Common myeloid progenitor, CD34-positive (primary cell): ENCODE measurements at regions not wholly inside any gene's neighbourhood (a gene's known extent, or its start where the extent isn't known, plus 50 kb on each side); places are given as distances from the start of the nearest gene placed in this dataset.
"Not testable (repeated sequence)": the region's sequence is repeated elsewhere in the genome, so short reads cannot be mapped to it uniquely, and the experiment has no call there.

ENCODE experiments used
- CTCF ChIA-PET: fragments of 350-600 bp; sonication (Branson Sonifier 250); formaldehyde crosslinking; loops from one replicate; lab custom pipeline; 2021; ENCODE audit warnings: antibody characterized with exemption; lab: Charles Lee
- POLR2A ChIA-PET: fragments of 350-600 bp; sonication (Branson Sonifier 250); formaldehyde crosslinking; loops from one replicate; lab custom pipeline; 2021; ENCODE audit warnings: antibody characterized with exemption; lab: Charles Lee
- DNase-seq, 3 donors: peaks; one replicate each; pipeline versions ENCODE4 v3.0.0 to v3.0.0-alpha.2; 2013
- H3K27ac ChIP-seq, 2 experiments: 1 replicate in 1 of 2; 2 replicates in 1 of 2; pipeline ENCODE4 v1.7.0; 2013; ENCODE audit warnings: inconsistent platforms in 2 of 2, low read length in 2 of 2, mild to moderate bottlenecking in 2 of 2, low read depth in 1 of 2, moderate library complexity in 1 of 2; ENCODE audit not compliant: severe bottlenecking in 2 of 2, insufficient read depth in 1 of 2, poor library complexity in 1 of 2
- H3K27me3 ChIP-seq, 5 experiments: replicated peaks in 2 of 5; 1 replicate in 3 of 5; 2 replicates in 2 of 5; pipeline versions ENCODE4 v1.6.1 to v1.7.0; 2013; ENCODE audit warnings: low read length in 4 of 5, mild to moderate bottlenecking in 2 of 5, moderate library complexity in 2 of 5, inconsistent platforms in 1 of 5; ENCODE audit not compliant: insufficient read depth in 5 of 5, control insufficient read depth in 4 of 5
- H3K36me3 ChIP-seq, 4 experiments: 1 replicate in 2 of 4; 2 replicates in 2 of 4; pipeline versions ENCODE4 v1.6.1 to v1.7.0; 2013; ENCODE audit warnings: low read length in 3 of 4, control low read depth in 1 of 4, mild to moderate bottlenecking in 1 of 4; ENCODE audit not compliant: control insufficient read depth in 4 of 4, insufficient read depth in 4 of 4
- H3K4me1 ChIP-seq, 4 experiments: 1 replicate in 3 of 4; 2 replicates in 1 of 4; pipeline versions ENCODE4 v1.6.1 to v1.7.1; 2013; ENCODE audit warnings: low read length in 3 of 4, mild to moderate bottlenecking in 3 of 4, control low read depth in 1 of 4, inconsistent platforms in 1 of 4, moderate library complexity in 1 of 4; ENCODE audit not compliant: control insufficient read depth in 4 of 4, insufficient read depth in 4 of 4; ENCODE audit errors: control extremely low read depth in 1 of 4
- H3K4me3 ChIP-seq, 7 experiments: 1 replicate in 4 of 7; 2 replicates in 3 of 7; pipeline versions ENCODE4 v1.5.1 to v1.7.0; 2013; ENCODE audit warnings: mild to moderate bottlenecking in 7 of 7, low read length in 6 of 7, moderate library complexity in 6 of 7, inconsistent platforms in 2 of 7, low read depth in 2 of 7, control low read depth in 1 of 7; ENCODE audit not compliant: insufficient read depth in 4 of 7, control insufficient read depth in 1 of 7; ENCODE audit errors: extremely low read depth in 1 of 7
- H3K9me3 ChIP-seq, 5 experiments: 1 replicate in 4 of 5; 2 replicates in 1 of 5; pipeline versions ENCODE4 v1.6.1 to v1.7.1; 2013; ENCODE audit warnings: low read length in 4 of 5, mild to moderate bottlenecking in 2 of 5, inconsistent platforms in 1 of 5, low read depth in 1 of 5, moderate library complexity in 1 of 5; ENCODE audit not compliant: control insufficient read depth in 4 of 5, insufficient read depth in 2 of 5; ENCODE audit errors: control extremely low read depth in 1 of 5
- WGBS: methylation state at CpG from one replicate; pipeline ENCODE4 v1.1.5; 2013; ENCODE audit not compliant: insufficient coverage; 5-methylcytosine and 5-hydroxymethylcytosine counted together

GRCh38 chr18:29373000-29373399, 1196.1 kb upstream of the CDH2 start:
- no peak overlapping the region for H3K27ac ChIP-seq
- DNase-seq = no peak
- ChIA-PET CTCF (no interaction called here), POLR2A (no interaction called here)
- no peaks in the 10 kb centered on the region for H3K27me3 ChIP-seq
- peaks cover 0 to 10% (median 0%) of the 10 kb centered on the region in 5 experiments for H3K9me3 ChIP-seq
- no peak overlapping the region for H3K4me3 ChIP-seq
- no peaks in the 10 kb centered on the region for H3K36me3 ChIP-seq
- no peaks in the 10 kb centered on the region for H3K4me1 ChIP-seq
- WGBS = no CpG with 5 or more reads among the region's 2 CpGs

DNA sequence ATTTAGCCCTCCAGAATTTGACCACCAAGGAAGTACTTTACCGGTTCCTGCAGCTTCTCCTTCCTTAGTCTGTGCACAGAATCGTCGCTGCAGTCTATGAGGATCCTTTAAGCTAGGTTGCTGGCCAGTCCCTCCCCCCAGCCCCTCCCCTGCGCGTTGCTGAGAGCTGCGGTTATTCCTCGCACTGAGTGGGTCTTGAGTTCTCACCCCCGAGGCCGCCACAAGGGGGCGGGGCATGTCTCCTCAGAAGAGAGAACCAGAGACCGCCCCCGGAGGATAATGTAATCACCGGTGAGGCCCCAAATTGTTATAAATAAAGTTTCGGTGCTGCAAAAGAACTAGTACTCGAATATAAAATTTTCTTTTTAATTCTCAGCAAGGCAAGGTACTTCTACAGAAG, 1184.9 kb upstream of the CDH2 start:
- peaks cover 0 to 2% (median 0%) of the 10 kb centered on the region in 5 experiments for H3K9me3 ChIP-seq
- H3K27ac ChIP-seq = no peak overlapping the region
- WGBS = 92% methylated on average over 10 of the region's 15 CpGs
- CTCF ChIA-PET = no interaction called here
- DNase-seq = no peak
- POLR2A ChIA-PET = no interaction called here
- H3K4me3 ChIP-seq = no peak overlapping the region
- H3K27me3 ChIP-seq = no peaks in the 10 kb centered on the region
- H3K4me1 ChIP-seq = no peaks in the 10 kb centered on the region
- H3K36me3 ChIP-seq = no peaks in the 10 kb centered on the region

DNA sequence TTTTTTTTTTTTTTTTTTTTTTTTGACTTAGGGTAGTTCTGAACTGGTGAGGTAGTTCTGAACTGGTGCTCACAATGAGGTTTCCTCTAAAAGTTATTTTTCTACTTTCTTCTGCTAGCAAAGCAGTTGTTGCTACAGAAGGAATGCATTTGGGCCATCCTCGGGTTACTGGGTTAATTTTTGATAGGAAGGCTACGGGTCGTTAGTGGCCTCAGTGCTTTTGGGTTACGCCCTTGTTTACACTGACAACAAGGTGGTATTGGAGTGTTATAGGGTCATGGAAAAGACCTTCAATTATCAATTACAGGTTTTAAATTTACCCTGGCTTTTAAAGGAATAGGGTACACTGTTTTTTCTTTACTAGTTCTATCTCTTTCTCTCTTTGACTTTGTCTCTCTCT, 1183.7 kb upstream of the CDH2 start:
- H3K4me3 ChIP-seq, H3K27ac ChIP-seq, H3K4me1 ChIP-seq, POLR2A ChIA-PET, H3K27me3 ChIP-seq, DNase-seq, H3K36me3 ChIP-seq, CTCF ChIA-PET, H3K9me3 ChIP-seq: not testable (repeated sequence)
- no CpG with 5 or more reads among the region's 4 CpGs for WGBS

DNA sequence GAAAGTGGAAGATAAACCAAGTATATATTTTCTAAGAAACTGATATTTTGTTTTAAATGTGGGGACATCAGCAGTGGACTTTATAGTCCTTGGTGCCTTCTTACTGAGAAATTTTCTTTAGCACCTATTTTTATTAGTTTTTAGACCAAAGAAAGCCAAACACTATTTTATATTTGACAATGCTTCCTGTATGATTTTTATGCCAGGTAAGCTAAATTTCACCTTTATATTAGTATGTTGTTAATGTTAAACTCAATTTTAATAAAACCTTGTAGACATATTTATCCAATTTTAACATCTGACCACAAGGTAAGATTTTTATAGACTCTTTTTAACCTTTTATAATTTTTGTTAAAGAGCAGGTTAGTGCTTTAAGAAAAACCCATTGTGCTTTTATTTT, 1182.3 kb upstream of the CDH2 start:
- H3K4me3 ChIP-seq, H3K27me3 ChIP-seq, H3K36me3 ChIP-seq, POLR2A ChIA-PET, H3K4me1 ChIP-seq, DNase-seq, CTCF ChIA-PET, H3K9me3 ChIP-seq, H3K27ac ChIP-seq: not testable (repeated sequence)

DNA sequence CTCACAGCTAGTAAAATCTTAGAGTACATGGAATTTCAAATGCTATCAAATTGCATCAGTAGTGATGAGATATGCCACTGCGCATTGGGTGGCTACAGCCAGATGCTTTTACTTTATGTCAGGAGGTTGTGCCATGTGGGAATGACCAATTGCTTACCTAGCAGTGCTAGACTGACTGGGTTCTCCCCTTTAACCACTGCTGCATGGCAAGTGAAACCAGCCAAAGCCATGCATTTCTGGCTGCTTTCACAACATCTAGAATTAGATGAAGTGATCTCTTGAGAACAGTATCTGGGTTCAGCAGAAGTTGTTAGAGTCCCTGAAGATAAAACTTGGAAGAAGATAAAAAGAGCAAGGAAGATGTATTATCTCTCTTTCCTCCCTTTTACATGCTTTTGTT, 1174.2 kb upstream of the CDH2 start:
- POLR2A ChIA-PET = no interaction called here
- WGBS = no CpG with 5 or more reads among the region's 1 CpG
- no peak for DNase-seq

DNA sequence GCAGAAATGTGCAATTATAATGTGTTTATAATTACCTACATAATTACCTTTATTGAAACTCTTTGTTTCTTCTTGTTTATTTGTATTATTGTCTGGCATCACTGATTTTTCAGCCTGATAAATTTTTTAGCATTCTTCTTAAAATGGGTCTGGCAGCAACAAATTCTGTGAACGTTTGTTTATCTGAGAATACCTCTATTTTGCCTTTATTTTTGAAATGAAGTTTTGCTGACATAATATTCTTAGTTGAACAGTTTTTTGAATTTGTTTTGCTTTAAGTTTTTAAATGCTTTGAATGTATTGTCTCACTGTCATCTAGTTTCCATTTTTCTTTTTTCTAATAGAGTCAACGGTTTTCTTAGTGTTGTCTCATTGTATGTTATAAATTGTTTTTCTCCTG, 1152.0 kb upstream of the CDH2 start:
- Histone ChIP-seq H3K4me1 (no peaks in the 10 kb centered on the region), H3K36me3 (no peaks in the 10 kb centered on the region), H3K9me3 (peaks cover 0 to 19% (median 5%) of the 10 kb centered on the region in 5 experiments), H3K27me3 (no peaks in the 10 kb centered on the region), H3K27ac (no peak overlapping the region), H3K4me3 (no peak overlapping the region)
- WGBS = 100% methylated on average over 1 of the region's 2 CpGs
- no peak for DNase-seq
- CTCF ChIA-PET = interaction anchor here (0.9 kb wide), 1 partner anchor 367 kb away, joined by 3 read pairs; no protein-coding TSS in a partner anchor
- POLR2A ChIA-PET = no interaction called here

More for the DNA sequence above, 1174.2 kb upstream of the CDH2 start:
- CTCF ChIA-PET = no interaction called here
- Histone ChIP-seq H3K27ac (no peak overlapping the region), H3K4me1 (no peaks in the 10 kb centered on the region), H3K27me3 (no peaks in the 10 kb centered on the region), H3K9me3 (no peaks in the 10 kb centered on the region), H3K4me3 (no peak overlapping the region), H3K36me3 (no peaks in the 10 kb centered on the region)

DNA sequence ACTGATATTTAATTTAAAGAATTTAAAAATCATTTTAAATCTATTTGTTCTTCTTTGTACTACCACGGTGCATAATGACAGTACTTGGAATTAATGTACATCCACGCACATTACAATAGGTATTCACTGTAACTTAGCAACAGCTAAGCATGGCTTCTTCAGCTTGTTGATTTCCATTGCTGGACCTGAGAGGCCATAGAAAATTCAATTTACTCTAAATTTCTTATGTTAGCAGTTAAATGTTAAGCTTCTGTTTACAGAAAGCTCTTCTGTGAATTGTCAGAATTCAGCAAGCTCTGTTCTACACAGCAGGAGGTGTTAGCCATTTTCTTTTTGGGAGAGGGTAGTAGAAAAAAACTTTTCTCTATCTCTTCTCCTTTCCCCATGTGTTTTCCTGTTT, 1149.3 kb upstream of the CDH2 start:
- Histone ChIP-seq H3K36me3 (no peaks in the 10 kb centered on the region), H3K27me3 (no peaks in the 10 kb centered on the region), H3K4me3 (no peak overlapping the region), H3K9me3 (peaks cover 0 to 18% (median 5%) of the 10 kb centered on the region in 5 experiments), H3K27ac (no peak overlapping the region), H3K4me1 (no peaks in the 10 kb centered on the region)
- POLR2A ChIA-PET = no interaction called here
- WGBS = no CpG with 5 or more reads among the region's 2 CpGs
- CTCF ChIA-PET = no interaction called here
- no peak for DNase-seq
